ENCODE measurements at regions not wholly inside any gene's neighbourhood (a gene's known extent, or its start where the extent isn't known, plus 50 kb on each side); places are given as distances from the start of the nearest gene placed in this dataset.

GRCh38 chr15:69637818-69638217 is 185.2 kb downstream of the RPLP1 start:
- intact Hi-C loops (cut with DNase I): no loop called here
- no peaks in the 10 kb centered on the region for H3K27me3 ChIP-seq
- TF ChIP-seq CTCF (IDR thresholded peaks at IDR 0.05): no peak

GRCh38 chr15:69643476-69643875 is 190.9 kb downstream of the RPLP1 start:
- no peaks in the 10 kb centered on the region for H3K27me3 ChIP-seq
- H3K36me3 ChIP-seq: no peaks in the 10 kb centered on the region
- TF ChIP-seq CTCF (IDR thresholded peaks at IDR 0.05): no peak
- peaks cover 0 to 12% of the 10 kb centered on the region in 2 donors for H3K9me3 ChIP-seq
- no peak overlapping the region for H3K4me3 ChIP-seq
- DNase-seq (ENCODE audit: low spot score in 2 of 2): no peak
- intact Hi-C loops (cut with DNase I): no loop called here
- no peaks in the 10 kb centered on the region for H3K4me1 ChIP-seq
- no peak overlapping the region for H3K27ac ChIP-seq

More at GRCh38 chr15:69637818-69638217, 185.2 kb downstream of the RPLP1 start:
- no peak for DNase-seq (ENCODE audit: low spot score in 2 of 2)
- Histone ChIP-seq H3K27ac (no peak overlapping the region), H3K9me3 (peaks cover 0 to 16% of the 10 kb centered on the region in 2 donors), H3K4me3 (no peak overlapping the region), H3K36me3 (no peaks in the 10 kb centered on the region), H3K4me1 (no peaks in the 10 kb centered on the region)

GRCh38 chr15:69643971-69644370 is 191.4 kb downstream of the RPLP1 start:
- H3K9me3 ChIP-seq: peaks cover 0 to 12% of the 10 kb centered on the region in 2 donors
- DNase-seq (ENCODE audit: low spot score in 2 of 2): no peak
- no peak overlapping the region for H3K27ac ChIP-seq
- no peak for TF ChIP-seq CTCF (IDR thresholded peaks at IDR 0.05)
- no peaks in the 10 kb centered on the region for H3K36me3 ChIP-seq
- intact Hi-C loops (cut with DNase I): no loop called here
- H3K4me1 ChIP-seq: no peaks in the 10 kb centered on the region
- H3K4me3 ChIP-seq: no peak overlapping the region
- no peaks in the 10 kb centered on the region for H3K27me3 ChIP-seq

- H3K4me3 ChIP-seq: no peak overlapping the region
- intact Hi-C loops (cut with DNase I): no loop called here
- no peak overlapping the region for H3K27ac ChIP-seq
- TF ChIP-seq CTCF (IDR thresholded peaks at IDR 0.05): no peak
- DNase-seq (ENCODE audit: low spot score in 2 of 2): no peak
- H3K36me3 ChIP-seq: no peaks in the 10 kb centered on the region
- H3K4me1 ChIP-seq: no peaks in the 10 kb centered on the region
- no peaks in the 10 kb centered on the region for H3K27me3 ChIP-seq
- peaks cover 0 to 11% of the 10 kb centered on the region in 2 donors for H3K9me3 ChIP-seq
Observed at GRCh38 chr15:69644876-69645275, 192.3 kb downstream of the RPLP1 start.

- Histone ChIP-seq H3K27me3 (no peaks in the 10 kb centered on the region), H3K9me3 (no peaks in the 10 kb centered on the region), H3K27ac (no peak overlapping the region), H3K4me3 (no peak overlapping the region), H3K4me1 (no peaks in the 10 kb centered on the region), H3K36me3 (no peaks in the 10 kb centered on the region)
- DNase-seq (ENCODE audit: low spot score in 2 of 2): no peak
- no peak for TF ChIP-seq CTCF (IDR thresholded peaks at IDR 0.05)
- intact Hi-C loops (cut with DNase I): no loop called here
Observed at GRCh38 chr15:69647142-69647513, 194.5 kb downstream of the RPLP1 start.

- no peak for DNase-seq (ENCODE audit: low spot score in 2 of 2)
- no peaks in the 10 kb centered on the region for H3K27me3 ChIP-seq
- H3K27ac ChIP-seq: no peak overlapping the region
- TF ChIP-seq CTCF (IDR thresholded peaks at IDR 0.05): no peak
- H3K9me3 ChIP-seq: no peaks in the 10 kb centered on the region
- no peaks in the 10 kb centered on the region for H3K36me3 ChIP-seq
- intact Hi-C loops (cut with DNase I): no loop called here
- H3K4me3 ChIP-seq: no peak overlapping the region
- no peaks in the 10 kb centered on the region for H3K4me1 ChIP-seq
Observed at GRCh38 chr15:69648212-69648611, 195.6 kb downstream of the RPLP1 start.
